BE2C (cell line): ENCODE measurements at regions not wholly inside any gene's neighbourhood (a gene's known extent, or its start where the extent isn't known, plus 50 kb on each side); places are given as distances from the start of the nearest gene placed in this dataset.

Experiments used
- DNase-seq: peaks from one replicate; pipeline ENCODE4 v3.0.0-alpha.2; 2020
- H3K27me3 ChIP-seq: fragments of 250-450 bp; sonication (Bioruptor Pico); 2 replicates; pipeline ENCODE4 v1.5.1; 2020; ENCODE audit warnings: mild to moderate bottlenecking
- H3K36me3 ChIP-seq: fragments of 250-450 bp; sonication (Bioruptor Pico); 2 replicates; pipeline ENCODE4 v1.5.1; 2020; ENCODE audit warnings: mild to moderate bottlenecking
- H3K4me1 ChIP-seq: fragments of 250-450 bp; sonication (Bioruptor Pico); 2 replicates; pipeline ENCODE4 v1.5.1; 2020
- H3K4me3 ChIP-seq: 2 replicates; pipeline ENCODE4 v1.5.1; 2011; ENCODE audit warnings: low read depth, low read length
- H3K9me3 ChIP-seq: fragments of 250-450 bp; sonication (Bioruptor Pico); 2 replicates; pipeline ENCODE4 v1.5.1; 2020
- TF ChIP-seq, protein P1 (sequence below): IDR thresholded peaks from 2 replicates; pipeline ENCODE4 v1.5.1; 2012; ENCODE audit warnings: mild to moderate bottlenecking, low read depth, low read length

DNA sequence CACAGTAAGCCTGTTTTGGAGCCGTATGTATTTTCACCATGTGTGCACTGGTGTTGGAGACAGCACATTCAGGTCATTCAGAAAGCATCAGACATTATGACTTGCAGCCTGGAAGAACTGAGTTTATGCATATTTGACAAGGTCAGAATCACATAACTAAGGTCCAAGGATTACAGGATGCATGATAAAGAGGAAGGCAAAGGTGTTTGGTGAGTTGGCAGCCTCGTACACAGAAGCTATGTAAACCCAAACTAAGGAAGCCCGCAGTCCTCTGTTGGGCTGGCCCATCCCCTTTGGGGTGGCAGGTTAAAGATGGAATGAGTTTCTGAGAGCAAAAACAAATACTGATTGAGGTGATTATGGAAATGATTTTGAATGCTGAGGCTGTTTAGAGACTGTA is 218.4 kb downstream of the KTN1 start:
- H3K36me3 ChIP-seq = no peaks in the 10 kb centered on the region
- DNase-seq = no peak
- TF ChIP-seq, protein P1, sequence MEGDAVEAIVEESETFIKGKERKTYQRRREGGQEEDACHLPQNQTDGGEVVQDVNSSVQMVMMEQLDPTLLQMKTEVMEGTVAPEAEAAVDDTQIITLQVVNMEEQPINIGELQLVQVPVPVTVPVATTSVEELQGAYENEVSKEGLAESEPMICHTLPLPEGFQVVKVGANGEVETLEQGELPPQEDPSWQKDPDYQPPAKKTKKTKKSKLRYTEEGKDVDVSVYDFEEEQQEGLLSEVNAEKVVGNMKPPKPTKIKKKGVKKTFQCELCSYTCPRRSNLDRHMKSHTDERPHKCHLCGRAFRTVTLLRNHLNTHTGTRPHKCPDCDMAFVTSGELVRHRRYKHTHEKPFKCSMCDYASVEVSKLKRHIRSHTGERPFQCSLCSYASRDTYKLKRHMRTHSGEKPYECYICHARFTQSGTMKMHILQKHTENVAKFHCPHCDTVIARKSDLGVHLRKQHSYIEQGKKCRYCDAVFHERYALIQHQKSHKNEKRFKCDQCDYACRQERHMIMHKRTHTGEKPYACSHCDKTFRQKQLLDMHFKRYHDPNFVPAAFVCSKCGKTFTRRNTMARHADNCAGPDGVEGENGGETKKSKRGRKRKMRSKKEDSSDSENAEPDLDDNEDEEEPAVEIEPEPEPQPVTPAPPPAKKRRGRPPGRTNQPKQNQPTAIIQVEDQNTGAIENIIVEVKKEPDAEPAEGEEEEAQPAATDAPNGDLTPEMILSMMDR = no peak
- H3K9me3 ChIP-seq = no peaks in the 10 kb centered on the region
- H3K4me3 ChIP-seq = no peak overlapping the region
- no peaks in the 10 kb centered on the region; the same call in 1 of the 2 replicates for H3K4me1 ChIP-seq
- H3K27me3 ChIP-seq = no peaks in the 10 kb centered on the region

GRCh38 chr14:55799508-55800095 is 219.6 kb downstream of the KTN1 start:
- TF ChIP-seq, protein P1 = no peak
- H3K36me3 ChIP-seq = no peaks in the 10 kb centered on the region
- no peaks in the 10 kb centered on the region for H3K9me3 ChIP-seq
- no peaks in the 10 kb centered on the region for H3K27me3 ChIP-seq
- no peaks in the 10 kb centered on the region; the same call in 1 of the 2 replicates for H3K4me1 ChIP-seq
- no peak for DNase-seq
- no peak overlapping the region for H3K4me3 ChIP-seq

GRCh38 chr14:55800156-55800785 is 220.3 kb downstream of the KTN1 start:
- TF ChIP-seq, protein P1 = no peak
- no peaks in the 10 kb centered on the region for H3K9me3 ChIP-seq
- DNase-seq = no peak
- H3K4me3 ChIP-seq = no peak overlapping the region
- no peaks in the 10 kb centered on the region for H3K36me3 ChIP-seq
- no peaks in the 10 kb centered on the region; the same call in 1 of the 2 replicates for H3K4me1 ChIP-seq
- H3K27me3 ChIP-seq = no peaks in the 10 kb centered on the region

DNA sequence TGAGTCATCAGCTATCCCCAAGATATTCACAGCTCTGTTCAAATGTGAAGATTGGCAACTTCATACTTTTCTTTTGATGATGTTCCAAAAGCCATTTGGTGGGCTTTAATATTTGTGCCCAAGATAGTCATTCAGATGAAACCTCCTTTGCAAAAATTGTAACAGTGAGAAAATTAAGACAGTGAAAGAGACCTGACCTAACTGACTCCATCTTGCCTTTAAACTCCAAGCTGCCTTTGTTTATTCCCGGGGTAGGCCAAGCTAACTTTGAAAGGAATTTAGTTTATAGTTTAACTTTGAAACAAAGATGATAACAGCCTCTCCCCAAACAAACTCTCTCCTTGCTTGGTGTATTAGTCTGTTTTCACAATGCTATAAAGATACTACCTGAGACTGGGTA is 221.1 kb downstream of the KTN1 start:
- no peaks in the 10 kb centered on the region; the same call in 1 of the 2 replicates for H3K4me1 ChIP-seq
- no peaks in the 10 kb centered on the region for H3K36me3 ChIP-seq
- H3K27me3 ChIP-seq = no peaks in the 10 kb centered on the region
- TF ChIP-seq, protein P1 = no peak
- H3K4me3 ChIP-seq = no peak overlapping the region
- H3K9me3 ChIP-seq = no peaks in the 10 kb centered on the region
- DNase-seq = no peak

- H3K27me3 ChIP-seq = no peaks in the 10 kb centered on the region
- H3K9me3 ChIP-seq = no peaks in the 10 kb centered on the region
- no peaks in the 10 kb centered on the region for H3K36me3 ChIP-seq
- no peak for DNase-seq
- H3K4me3 ChIP-seq = no peak overlapping the region
- H3K4me1 ChIP-seq = peaks cover 5% of the 10 kb centered on the region
- TF ChIP-seq, protein P1 = no peak
These were observed 223.2 kb downstream of the KTN1 start for GRCh38 chr14:55802986-55803872.
